ENCODE measurements at regions not wholly inside any gene's neighbourhood (a gene's known extent, or its start where the extent isn't known, plus 50 kb on each side); places are given as distances from the start of the nearest gene placed in this dataset.

- TF ChIP-seq EZH2 (IDR thresholded peaks at IDR 0.05; ENCODE audit: borderline replicate concordance, low read length) (no peak), CTCF (IDR thresholded peaks at IDR 0.05; ENCODE audit: low read length) (no peak)
Observed at GRCh38 chr3:145333931-145334330, 827.1 kb downstream of the PLOD2 start.
